Activated CD4-positive, alpha-beta T cell treated with anti-CD3 and anti-CD28 coated beads, Interleukin-2, amount 10 ng/mL, durations not matched to agents 24 days and 14 days (primary cell): ENCODE measurements at regions not wholly inside any gene's neighbourhood (a gene's known extent, or its start where the extent isn't known, plus 50 kb on each side); places are given as distances from the start of the nearest gene placed in this dataset.

Experiments used
- DNase-seq: peaks from one replicate; pipeline ENCODE4 v3.0.0; 2022
- H3K27ac Mint-ChIP-seq: one replicate; pipeline ENCODE4 v1.8.0; 2022; ENCODE audit warnings: mild to moderate bottlenecking, mixed read lengths
- H3K27me3 Mint-ChIP-seq: one replicate; pipeline ENCODE4 v1.8.0; 2022; ENCODE audit warnings: mixed read lengths
- H3K36me3 Mint-ChIP-seq: one replicate; pipeline ENCODE4 v1.8.0; 2022; ENCODE audit warnings: low read depth, mild to moderate bottlenecking, mixed read lengths
- H3K4me1 Mint-ChIP-seq: one replicate; pipeline ENCODE4 v1.8.0; 2021; ENCODE audit warnings: mixed read lengths
- H3K4me3 Mint-ChIP-seq: one replicate; pipeline ENCODE4 v1.8.0; 2022; ENCODE audit warnings: mild to moderate bottlenecking, moderate library complexity, mixed read lengths
- H3K9me3 Mint-ChIP-seq: one replicate; pipeline ENCODE4 v1.8.0; 2021; ENCODE audit warnings: mixed read lengths
- intact Hi-C: fragments of 100-400 bp; cut with micrococcal nuclease; formaldehyde crosslinking; loops from one replicate; pipeline ENCODE4 v1.15.1; 2023

GRCh38 chr3:72550582-72551262 is 297.5 kb downstream of the SHQ1 start:
- Mint-ChIP-seq H3K4me1 (peaks cover 18% of the 10 kb centered on the region), H3K4me3 (peak overlapping the region; percentile 83)

GRCh38 chr3:72549761-72550581 is 298.3 kb downstream of the SHQ1 start:
- DNase-seq = peak; percentile 76
- Mint-ChIP-seq H3K27me3 (no peaks in the 10 kb centered on the region), H3K36me3 (no peaks in the 10 kb centered on the region), H3K4me3 (peak overlapping the region; percentile 83), H3K27ac (peak overlapping the region; percentile 94), H3K9me3 (no peaks in the 10 kb centered on the region), H3K4me1 (peaks cover 18% of the 10 kb centered on the region)
- intact Hi-C loops = no loop called here

More at GRCh38 chr3:72550582-72551262, 297.5 kb downstream of the SHQ1 start:
- peak overlapping the region; percentile 94 for H3K27ac Mint-ChIP-seq
- H3K27me3 Mint-ChIP-seq = no peaks in the 10 kb centered on the region
- DNase-seq = no peak
- no peaks in the 10 kb centered on the region for H3K36me3 Mint-ChIP-seq
- intact Hi-C loops = no loop called here
- H3K9me3 Mint-ChIP-seq = no peaks in the 10 kb centered on the region

GRCh38 chr3:72548981-72549380 is 299.3 kb downstream of the SHQ1 start:
- H3K4me3 Mint-ChIP-seq = peak overlapping the region; percentile 83
- no peaks in the 10 kb centered on the region for H3K36me3 Mint-ChIP-seq

GRCh38 chr3:72548461-72548860 is 299.8 kb downstream of the SHQ1 start:
- no peak overlapping the region for H3K4me3 Mint-ChIP-seq
- intact Hi-C loops = no loop called here

More at GRCh38 chr3:72548981-72549380, 299.3 kb downstream of the SHQ1 start:
- no peaks in the 10 kb centered on the region for H3K27me3 Mint-ChIP-seq
- no peaks in the 10 kb centered on the region for H3K9me3 Mint-ChIP-seq
- H3K4me1 Mint-ChIP-seq = peaks cover 18% of the 10 kb centered on the region
- intact Hi-C loops = no loop called here
- DNase-seq = no peak
- H3K27ac Mint-ChIP-seq = peak overlapping the region; percentile 94

GRCh38 chr3:72547183-72547582 is 301.1 kb downstream of the SHQ1 start:
- H3K9me3 Mint-ChIP-seq = no peaks in the 10 kb centered on the region
- DNase-seq = no peak
- H3K27me3 Mint-ChIP-seq = no peaks in the 10 kb centered on the region
- intact Hi-C loops = no loop called here
- H3K4me1 Mint-ChIP-seq = peaks cover 26% of the 10 kb centered on the region
- no peaks in the 10 kb centered on the region for H3K36me3 Mint-ChIP-seq
- H3K4me3 Mint-ChIP-seq = no peak overlapping the region
- no peak overlapping the region for H3K27ac Mint-ChIP-seq

More at GRCh38 chr3:72548461-72548860, 299.8 kb downstream of the SHQ1 start:
- no peaks in the 10 kb centered on the region for H3K36me3 Mint-ChIP-seq
- no peaks in the 10 kb centered on the region for H3K27me3 Mint-ChIP-seq
- H3K4me1 Mint-ChIP-seq = peaks cover 18% of the 10 kb centered on the region
- peak overlapping the region; percentile 46 for H3K27ac Mint-ChIP-seq
- DNase-seq = no peak
- H3K9me3 Mint-ChIP-seq = no peaks in the 10 kb centered on the region

GRCh38 chr3:72544239-72544638 is 304.0 kb downstream of the SHQ1 start:
- intact Hi-C loops = no loop called here
- H3K27me3 Mint-ChIP-seq = no peaks in the 10 kb centered on the region
- peaks cover 13% of the 10 kb centered on the region for H3K4me1 Mint-ChIP-seq
- DNase-seq = no peak
- no peaks in the 10 kb centered on the region for H3K9me3 Mint-ChIP-seq
- H3K36me3 Mint-ChIP-seq = no peaks in the 10 kb centered on the region
- H3K27ac Mint-ChIP-seq = no peak overlapping the region
- no peak overlapping the region for H3K4me3 Mint-ChIP-seq

- DNase-seq = no peak
- no peak overlapping the region for H3K27ac Mint-ChIP-seq
- no peaks in the 10 kb centered on the region for H3K36me3 Mint-ChIP-seq
- H3K27me3 Mint-ChIP-seq = no peaks in the 10 kb centered on the region
- H3K4me1 Mint-ChIP-seq = peaks cover 12% of the 10 kb centered on the region
- intact Hi-C loops = no loop called here
- H3K4me3 Mint-ChIP-seq = no peak overlapping the region
- no peaks in the 10 kb centered on the region for H3K9me3 Mint-ChIP-seq
These were observed 305.0 kb downstream of the SHQ1 start for GRCh38 chr3:72543246-72543645.

GRCh38 chr3:72542781-72543180 is 305.5 kb downstream of the SHQ1 start:
- intact Hi-C loops = no loop called here
- Mint-ChIP-seq H3K36me3 (no peaks in the 10 kb centered on the region), H3K27me3 (no peaks in the 10 kb centered on the region), H3K9me3 (no peaks in the 10 kb centered on the region), H3K4me3 (no peak overlapping the region), H3K27ac (no peak overlapping the region), H3K4me1 (peaks cover 16% of the 10 kb centered on the region)
- DNase-seq = no peak

- no peaks in the 10 kb centered on the region for H3K36me3 Mint-ChIP-seq
- H3K4me1 Mint-ChIP-seq = peaks cover 25% of the 10 kb centered on the region
- no peaks in the 10 kb centered on the region for H3K27me3 Mint-ChIP-seq
- no peak overlapping the region for H3K27ac Mint-ChIP-seq
- no peak for DNase-seq
- intact Hi-C loops = loop anchor here (2.0 to 5.0 kb wide), 3 partner anchors 19 to 113 kb away; no protein-coding TSS in a partner anchor
- no peaks in the 10 kb centered on the region for H3K9me3 Mint-ChIP-seq
- H3K4me3 Mint-ChIP-seq = no peak overlapping the region
These were observed 308.4 kb downstream of the SHQ1 start for GRCh38 chr3:72539856-72540255.

GRCh38 chr3:72538070-72538745 is 310.0 kb downstream of the SHQ1 start:
- Mint-ChIP-seq H3K9me3 (peaks cover 8% of the 10 kb centered on the region), H3K4me3 (no peak overlapping the region), H3K27me3 (no peaks in the 10 kb centered on the region), H3K27ac (peak overlapping the region; percentile 75), H3K4me1 (peaks cover 32% of the 10 kb centered on the region), H3K36me3 (peaks cover 4% of the 10 kb centered on the region)
- intact Hi-C loops = loop anchor here (2.0 to 5.0 kb wide), 3 partner anchors 17 to 111 kb away; no protein-coding TSS in a partner anchor
- no peak for DNase-seq

- peaks cover under 1% of the 10 kb centered on the region for H3K27me3 Mint-ChIP-seq
- peaks cover 4% of the 10 kb centered on the region for H3K36me3 Mint-ChIP-seq
- H3K4me3 Mint-ChIP-seq = no peak overlapping the region
- H3K4me1 Mint-ChIP-seq = peaks cover 26% of the 10 kb centered on the region
- peak overlapping the region; percentile 75 for H3K27ac Mint-ChIP-seq
- no peak for DNase-seq
- peaks cover 8% of the 10 kb centered on the region for H3K9me3 Mint-ChIP-seq
- intact Hi-C loops = loop anchor here (5.0 kb wide), 2 partner anchors 90 to 110 kb away; no protein-coding TSS in a partner anchor
These were observed 310.8 kb downstream of the SHQ1 start for GRCh38 chr3:72537448-72537847.

- Mint-ChIP-seq H3K27me3 (peaks cover 2% of the 10 kb centered on the region), H3K9me3 (peaks cover 8% of the 10 kb centered on the region), H3K4me3 (no peak overlapping the region), H3K4me1 (peaks cover 25% of the 10 kb centered on the region), H3K36me3 (peaks cover 4% of the 10 kb centered on the region), H3K27ac (no peak overlapping the region)
- intact Hi-C loops = loop anchor here (5.0 kb wide), 2 partner anchors 90 to 110 kb away; no protein-coding TSS in a partner anchor
- no peak for DNase-seq
These were observed 311.4 kb downstream of the SHQ1 start for GRCh38 chr3:72536878-72537267.

GRCh38 chr3:72536206-72536877 is 311.9 kb downstream of the SHQ1 start:
- H3K27ac Mint-ChIP-seq = no peak overlapping the region
- no peak for DNase-seq
- peaks cover 25% of the 10 kb centered on the region for H3K4me1 Mint-ChIP-seq
- H3K27me3 Mint-ChIP-seq = peaks cover 2% of the 10 kb centered on the region
- H3K4me3 Mint-ChIP-seq = no peak overlapping the region
- intact Hi-C loops = loop anchor here (5.0 kb wide), 2 partner anchors 91 to 109 kb away; no protein-coding TSS in a partner anchor
- H3K36me3 Mint-ChIP-seq = peaks cover 4% of the 10 kb centered on the region
- peaks cover 8% of the 10 kb centered on the region for H3K9me3 Mint-ChIP-seq
